KOPT-K1 (cell line): ENCODE measurements at regions not wholly inside any gene's neighbourhood (a gene's known extent, or its start where the extent isn't known, plus 50 kb on each side); places are given as distances from the start of the nearest gene placed in this dataset.

Experiments used
- H3K27ac ChIP-seq: fragments of 200-600 bp; sonication (generic); 2 replicates; pipeline ENCODE4 v1.5.1; 2016; ENCODE audit warnings: antibody characterized with exemption, mild to moderate bottlenecking, low read depth, low read length; ENCODE audit not compliant: poor library complexity, severe bottlenecking
- H3K36me3 ChIP-seq: fragments of 200-600 bp; sonication (generic); 2 replicates; pipeline ENCODE4 v1.5.1; 2017; ENCODE audit warnings: antibody characterized with exemption, mild to moderate bottlenecking, low read length, moderate library complexity; ENCODE audit not compliant: insufficient read depth
- H3K9me3 ChIP-seq: fragments of 200-600 bp; sonication (generic); 2 replicates; pipeline ENCODE4 v1.5.1; 2017; ENCODE audit warnings: antibody characterized with exemption, low read length, mild to moderate bottlenecking; ENCODE audit not compliant: insufficient read depth, poor library complexity, severe bottlenecking

GRCh38 chr10:47090903-47091302 is 179.7 kb downstream of the PTPN20 start:
- Histone ChIP-seq H3K9me3 (no peaks in the 10 kb centered on the region), H3K27ac (no peak overlapping the region), H3K36me3 (no peaks in the 10 kb centered on the region)

- no peaks in the 10 kb centered on the region for H3K9me3 ChIP-seq
- H3K36me3 ChIP-seq = no peaks in the 10 kb centered on the region
- no peak overlapping the region for H3K27ac ChIP-seq
These were observed 180.2 kb downstream of the PTPN20 start for GRCh38 chr10:47091421-47091820.

- H3K36me3 ChIP-seq = no peaks in the 10 kb centered on the region
- H3K9me3 ChIP-seq = no peaks in the 10 kb centered on the region
- no peak overlapping the region for H3K27ac ChIP-seq
These were observed 181.1 kb downstream of the PTPN20 start for GRCh38 chr10:47092376-47092775.

GRCh38 chr10:47092831-47093230 is 181.6 kb downstream of the PTPN20 start:
- no peak overlapping the region for H3K27ac ChIP-seq
- no peaks in the 10 kb centered on the region for H3K36me3 ChIP-seq
- H3K9me3 ChIP-seq = no peaks in the 10 kb centered on the region

GRCh38 chr10:47094126-47094525 is 182.9 kb downstream of the PTPN20 start:
- Histone ChIP-seq H3K36me3 (no peaks in the 10 kb centered on the region), H3K9me3 (no peaks in the 10 kb centered on the region), H3K27ac (no peak overlapping the region)

GRCh38 chr10:47094636-47095035 is 183.4 kb downstream of the PTPN20 start:
- Histone ChIP-seq H3K27ac (no peak overlapping the region), H3K36me3 (no peaks in the 10 kb centered on the region), H3K9me3 (no peaks in the 10 kb centered on the region)

- no peaks in the 10 kb centered on the region for H3K36me3 ChIP-seq
- no peak overlapping the region for H3K27ac ChIP-seq
- H3K9me3 ChIP-seq = no peaks in the 10 kb centered on the region
These were observed 184.0 kb downstream of the PTPN20 start for GRCh38 chr10:47095211-47095610.

GRCh38 chr10:47095848-47096612 is 184.8 kb downstream of the PTPN20 start:
- no peaks in the 10 kb centered on the region for H3K36me3 ChIP-seq
- no peaks in the 10 kb centered on the region for H3K9me3 ChIP-seq
- H3K27ac ChIP-seq = no peak overlapping the region

GRCh38 chr10:47098238-47098637 is 187.0 kb downstream of the PTPN20 start:
- H3K27ac ChIP-seq = no peak overlapping the region
- H3K36me3 ChIP-seq = no peaks in the 10 kb centered on the region
- H3K9me3 ChIP-seq = no peaks in the 10 kb centered on the region

- Histone ChIP-seq H3K27ac (no peak overlapping the region), H3K36me3 (no peaks in the 10 kb centered on the region), H3K9me3 (no peaks in the 10 kb centered on the region)
These were observed 187.7 kb downstream of the PTPN20 start for GRCh38 chr10:47098964-47099363.

GRCh38 chr10:47099474-47099873 is 188.2 kb downstream of the PTPN20 start:
- H3K36me3 ChIP-seq = no peaks in the 10 kb centered on the region
- no peak overlapping the region for H3K27ac ChIP-seq
- H3K9me3 ChIP-seq = no peaks in the 10 kb centered on the region

GRCh38 chr10:47101196-47101595 is 190.0 kb downstream of the PTPN20 start:
- no peaks in the 10 kb centered on the region for H3K9me3 ChIP-seq
- no peak overlapping the region for H3K27ac ChIP-seq
- H3K36me3 ChIP-seq = no peaks in the 10 kb centered on the region

GRCh38 chr10:47101807-47102206 is 190.6 kb downstream of the PTPN20 start:
- Histone ChIP-seq H3K9me3 (no peaks in the 10 kb centered on the region), H3K36me3 (no peaks in the 10 kb centered on the region), H3K27ac (no peak overlapping the region)

- Histone ChIP-seq H3K27ac (no peak overlapping the region), H3K9me3 (no peaks in the 10 kb centered on the region), H3K36me3 (no peaks in the 10 kb centered on the region)
These were observed 192.9 kb downstream of the PTPN20 start for GRCh38 chr10:47104151-47104605.

GRCh38 chr10:47104786-47105385 is 193.7 kb downstream of the PTPN20 start:
- no peaks in the 10 kb centered on the region for H3K36me3 ChIP-seq
- H3K27ac ChIP-seq = peak overlapping the region; percentile 9
- H3K9me3 ChIP-seq = no peaks in the 10 kb centered on the region
